ENCODE measurements at regions not wholly inside any gene's neighbourhood (a gene's known extent, or its start where the extent isn't known, plus 50 kb on each side); places are given as distances from the start of the nearest gene placed in this dataset.
A peak's percentile ranks its signal among the peaks of the same experiment; 100 is the strongest.

- Histone ChIP-seq H3K4me3 (IDR thresholded peaks at IDR 0.05; ENCODE audit: insufficient read depth, low read depth, low read length) (no peak overlapping the region), H3K27me3 (ENCODE audit: insufficient read depth, low read depth) (no peaks in the 10 kb centered on the region), H3K9ac (no peak overlapping the region), H3K4me2 (no peak overlapping the region), H4K20me1 (ENCODE audit: insufficient read depth) (no peaks in the 10 kb centered on the region), H3K36me3 (ENCODE audit: insufficient read depth) (no peaks in the 10 kb centered on the region), H3K27ac (no peak overlapping the region), H2AFZ (ENCODE audit: low read depth) (no peak overlapping the region), H3K4me1 (ENCODE audit: low read depth, poor library complexity, severe bottlenecking) (peaks cover 42% of the 10 kb centered on the region), H3K79me2 (ENCODE audit: insufficient read depth, low read depth) (no peaks in the 10 kb centered on the region)
- TF ChIP-seq CTCF (conservative IDR thresholded peaks at IDR 0.05; ENCODE audit: low read depth, low read length), result no peak
These were observed 641.1 kb downstream of the MID1IP1 start for GRCh38 chrX:39442332-39442731.

GRCh38 chrX:39443240-39443639 is 642.0 kb downstream of the MID1IP1 start:
- H4K20me1 ChIP-seq (ENCODE audit: insufficient read depth), result no peaks in the 10 kb centered on the region
- H3K36me3 ChIP-seq (ENCODE audit: insufficient read depth), result no peaks in the 10 kb centered on the region
- no peak overlapping the region for H3K27ac ChIP-seq
- H3K79me2 ChIP-seq (ENCODE audit: insufficient read depth, low read depth), result no peaks in the 10 kb centered on the region
- no peak for TF ChIP-seq CTCF (conservative IDR thresholded peaks at IDR 0.05; ENCODE audit: low read depth, low read length)
- no peak overlapping the region for H3K4me3 ChIP-seq (IDR thresholded peaks at IDR 0.05; ENCODE audit: insufficient read depth, low read depth, low read length)
- no peaks in the 10 kb centered on the region for H3K27me3 ChIP-seq (ENCODE audit: insufficient read depth, low read depth)
- H3K4me1 ChIP-seq (ENCODE audit: low read depth, poor library complexity, severe bottlenecking), result peaks cover 42% of the 10 kb centered on the region
- H2AFZ ChIP-seq (ENCODE audit: low read depth), result no peak overlapping the region
- H3K4me2 ChIP-seq, result no peak overlapping the region
- H3K9ac ChIP-seq, result no peak overlapping the region

- H3K27me3 ChIP-seq (ENCODE audit: insufficient read depth, low read depth), result no peaks in the 10 kb centered on the region
- H4K20me1 ChIP-seq (ENCODE audit: insufficient read depth), result no peaks in the 10 kb centered on the region
- H3K9ac ChIP-seq, result no peak overlapping the region
- no peak overlapping the region for H2AFZ ChIP-seq (ENCODE audit: low read depth)
- peaks cover 28% of the 10 kb centered on the region for H3K4me1 ChIP-seq (ENCODE audit: low read depth, poor library complexity, severe bottlenecking)
- no peak overlapping the region for H3K4me3 ChIP-seq (IDR thresholded peaks at IDR 0.05; ENCODE audit: insufficient read depth, low read depth, low read length)
- TF ChIP-seq CTCF (conservative IDR thresholded peaks at IDR 0.05; ENCODE audit: low read depth, low read length), result peak; percentile 69
- H3K4me2 ChIP-seq, result no peak overlapping the region
- H3K79me2 ChIP-seq (ENCODE audit: insufficient read depth, low read depth), result no peaks in the 10 kb centered on the region
- H3K36me3 ChIP-seq (ENCODE audit: insufficient read depth), result no peaks in the 10 kb centered on the region
- H3K27ac ChIP-seq, result no peak overlapping the region
These were observed 644.1 kb downstream of the MID1IP1 start for GRCh38 chrX:39445336-39445735.

GRCh38 chrX:39449352-39449751 is 648.1 kb downstream of the MID1IP1 start:
- Histone ChIP-seq H3K36me3 (ENCODE audit: insufficient read depth) (no peaks in the 10 kb centered on the region), H3K9ac (no peak overlapping the region), H4K20me1 (ENCODE audit: insufficient read depth) (no peaks in the 10 kb centered on the region), H3K4me3 (IDR thresholded peaks at IDR 0.05; ENCODE audit: insufficient read depth, low read depth, low read length) (no peak overlapping the region), H3K27ac (no peak overlapping the region), H2AFZ (ENCODE audit: low read depth) (no peak overlapping the region), H3K27me3 (ENCODE audit: insufficient read depth, low read depth) (no peaks in the 10 kb centered on the region), H3K4me1 (ENCODE audit: low read depth, poor library complexity, severe bottlenecking) (no peaks in the 10 kb centered on the region), H3K79me2 (ENCODE audit: insufficient read depth, low read depth) (no peaks in the 10 kb centered on the region), H3K4me2 (no peak overlapping the region)
- no peak for TF ChIP-seq CTCF (conservative IDR thresholded peaks at IDR 0.05; ENCODE audit: low read depth, low read length)
